ENCODE measurements at regions not wholly inside any gene's neighbourhood (a gene's known extent, or its start where the extent isn't known, plus 50 kb on each side); places are given as distances from the start of the nearest gene placed in this dataset.

DNA sequence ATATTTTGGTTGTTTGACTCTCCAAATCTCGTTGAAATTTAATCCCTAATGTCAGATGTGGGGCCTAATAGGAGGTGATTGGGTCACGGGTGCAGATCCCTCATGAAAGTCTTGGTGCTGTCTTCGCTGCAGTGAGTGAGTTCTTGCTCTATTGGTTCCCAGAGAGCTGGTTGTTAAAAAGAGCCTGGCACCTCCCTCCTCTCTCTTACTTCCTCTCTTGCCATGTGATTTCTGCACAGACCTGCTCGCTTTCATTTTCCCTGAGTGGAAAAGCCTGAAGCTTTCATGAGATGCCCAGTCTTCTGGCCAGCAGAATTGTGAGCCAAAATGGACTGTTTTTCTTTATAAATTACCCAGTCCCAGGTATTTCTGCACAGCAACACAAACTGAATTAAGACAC lies 221.6 kb downstream of the MAT2B start:
- H4K8ac ChIP-seq (ENCODE audit: low read depth, low read length), result no peak overlapping the region
- H3K79me1 ChIP-seq (ENCODE audit: low read length), result peaks cover 1% of the 10 kb centered on the region
- H3K14ac ChIP-seq (ENCODE audit: low read length), result no peak overlapping the region
- no peaks in the 10 kb centered on the region for H3K9me3 ChIP-seq (ENCODE audit: insufficient read depth, low read depth, low read length)
- no peak overlapping the region for H3K18ac ChIP-seq (ENCODE audit: low read length)
- H4K12ac ChIP-seq (ENCODE audit: low read depth, low read length), result no peak overlapping the region
- no peak overlapping the region for H2BK120ac ChIP-seq (ENCODE audit: insufficient read depth, low read length, poor library complexity)
- no peak overlapping the region for H2BK5ac ChIP-seq (ENCODE audit: low read depth, low read length, poor library complexity)
- H3K4ac ChIP-seq (ENCODE audit: low read depth, low read length), result no peak overlapping the region
- no peak overlapping the region for H3K4me2 ChIP-seq (ENCODE audit: low read length)
- no peaks in the 10 kb centered on the region for H3K79me2 ChIP-seq (ENCODE audit: control insufficient read depth, insufficient read depth, low read length, poor library complexity)
- no peak overlapping the region for H3K27ac ChIP-seq (ENCODE audit: low read depth, low read length)
- no peaks in the 10 kb centered on the region for H3K36me3 ChIP-seq (ENCODE audit: control insufficient read depth in 1 of 2, insufficient read depth in 2 of 2, low read length in 2 of 2)
- no peak for DNase-seq
- no peak overlapping the region for H3K23ac ChIP-seq (ENCODE audit: low read length)
- no peak overlapping the region for H2AK5ac ChIP-seq (ENCODE audit: low read length)
- H4K91ac ChIP-seq (ENCODE audit: low read depth, low read length), result no peak overlapping the region
- no peak overlapping the region for H2AFZ ChIP-seq (ENCODE audit: insufficient read depth, low read length, poor library complexity)
- H3K4me1 ChIP-seq (ENCODE audit: control insufficient read depth in 1 of 2, insufficient read depth in 2 of 2, low read length in 2 of 2), result peaks cover 0 to 3% of the 10 kb centered on the region in 2 experiments
- no peaks in the 10 kb centered on the region for H3K27me3 ChIP-seq (ENCODE audit: insufficient read depth, low read length)
- H3K4me3 ChIP-seq (ENCODE audit: low read depth, low read length), result no peak overlapping the region
- H3K9ac ChIP-seq (ENCODE audit: low read length), result no peak overlapping the region
- no CpG with 5 or more reads among the region's 4 CpGs for WGBS (ENCODE audit: extremely low coverage, insufficient coverage, insufficient read length)
- no peak overlapping the region for H2BK12ac ChIP-seq (ENCODE audit: low read length)

DNA sequence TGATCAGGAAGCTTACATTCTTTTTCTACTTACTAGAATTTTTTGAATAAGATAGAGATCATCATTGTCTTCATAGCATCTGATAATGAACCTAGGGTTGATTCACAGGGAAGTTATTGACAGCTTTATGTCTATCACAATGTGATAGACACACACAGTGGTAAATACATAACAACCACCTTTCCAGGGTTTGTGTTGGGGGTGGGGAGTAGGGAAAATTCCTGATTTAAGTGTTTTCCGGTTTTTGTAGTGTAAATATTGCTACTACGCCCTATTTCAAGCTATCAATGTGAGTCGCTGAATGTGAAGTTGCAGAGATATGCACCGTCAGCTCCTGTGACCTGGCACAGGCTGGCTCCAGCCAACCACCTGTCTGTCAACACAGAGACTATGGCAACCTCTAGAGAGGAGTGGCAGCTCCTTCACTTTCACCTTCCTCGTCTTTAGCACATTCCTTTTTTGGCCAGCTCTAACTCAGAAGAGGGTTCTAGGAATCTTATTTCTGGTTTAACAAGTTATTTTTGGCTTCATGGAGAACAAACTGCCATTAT lies 224.9 kb downstream of the MAT2B start:
- Histone ChIP-seq H2BK5ac (ENCODE audit: low read depth, low read length, poor library complexity) (no peak overlapping the region), H3K9ac (ENCODE audit: low read length) (no peak overlapping the region), H3K14ac (ENCODE audit: low read length) (no peak overlapping the region), H3K27me3 (ENCODE audit: insufficient read depth, low read length) (no peaks in the 10 kb centered on the region), H2AK5ac (ENCODE audit: low read length) (no peak overlapping the region), H2BK120ac (ENCODE audit: insufficient read depth, low read length, poor library complexity) (no peak overlapping the region), H4K8ac (ENCODE audit: low read depth, low read length) (no peak overlapping the region), H3K18ac (ENCODE audit: low read length) (no peak overlapping the region), H3K79me2 (ENCODE audit: control insufficient read depth, insufficient read depth, low read length, poor library complexity) (no peaks in the 10 kb centered on the region), H3K79me1 (ENCODE audit: low read length) (peaks cover 1% of the 10 kb centered on the region), H2AFZ (ENCODE audit: insufficient read depth, low read length, poor library complexity) (peak overlapping the region; percentile 8), H3K9me3 (ENCODE audit: insufficient read depth, low read depth, low read length) (no peaks in the 10 kb centered on the region), H3K4me1 (ENCODE audit: control insufficient read depth in 1 of 2, insufficient read depth in 2 of 2, low read length in 2 of 2) (peaks cover 0 to 3% of the 10 kb centered on the region in 2 experiments), H4K12ac (ENCODE audit: low read depth, low read length) (no peak overlapping the region), H2BK12ac (ENCODE audit: low read length) (no peak overlapping the region), H3K23ac (ENCODE audit: low read length) (no peak overlapping the region), H3K36me3 (ENCODE audit: control insufficient read depth in 1 of 2, insufficient read depth in 2 of 2, low read length in 2 of 2) (no peaks in the 10 kb centered on the region), H3K27ac (ENCODE audit: low read depth, low read length) (peak overlapping the region; percentile 43), H3K4me2 (ENCODE audit: low read length) (no peak overlapping the region), H4K91ac (ENCODE audit: low read depth, low read length) (no peak overlapping the region), H3K4me3 (ENCODE audit: low read depth, low read length) (no peak overlapping the region), H3K4ac (ENCODE audit: low read depth, low read length) (no peak overlapping the region)
- whole genome bisulfite sequencing (ENCODE audit: extremely low coverage, insufficient coverage, insufficient read length), result no CpG with 5 or more reads among the region's 5 CpGs
- peak; percentile 4 to 60 for DNase-seq

DNA sequence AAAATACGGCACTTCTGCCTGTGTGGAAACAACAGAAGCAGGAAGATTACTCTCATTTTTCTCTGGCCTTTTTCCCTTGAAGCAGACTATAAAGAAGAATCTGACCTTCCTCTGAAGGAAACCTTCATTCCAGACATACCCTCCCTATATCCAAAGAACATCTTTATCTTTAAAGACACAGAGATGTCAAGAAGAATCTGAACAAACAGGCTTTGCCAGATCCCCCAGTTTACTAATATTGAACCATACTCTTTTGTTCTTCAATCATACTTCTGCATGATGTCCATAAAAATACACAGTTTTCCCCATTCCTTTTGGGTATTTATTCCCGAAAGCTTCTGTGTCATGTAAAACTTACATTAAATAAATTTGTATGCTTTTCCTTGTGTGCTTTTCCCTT lies 225.8 kb downstream of the MAT2B start:
- H3K4me2 ChIP-seq (ENCODE audit: low read length), result no peak overlapping the region
- peaks cover 0 to 3% of the 10 kb centered on the region in 2 experiments for H3K4me1 ChIP-seq (ENCODE audit: control insufficient read depth in 1 of 2, insufficient read depth in 2 of 2, low read length in 2 of 2)
- H3K36me3 ChIP-seq (ENCODE audit: control insufficient read depth in 1 of 2, insufficient read depth in 2 of 2, low read length in 2 of 2), result no peaks in the 10 kb centered on the region
- H3K14ac ChIP-seq (ENCODE audit: low read length), result no peak overlapping the region
- peaks cover 1% of the 10 kb centered on the region for H3K79me1 ChIP-seq (ENCODE audit: low read length)
- no CpG with 5 or more reads among the region's 2 CpGs for WGBS (ENCODE audit: extremely low coverage, insufficient coverage, insufficient read length)
- H4K91ac ChIP-seq (ENCODE audit: low read depth, low read length), result no peak overlapping the region
- peak; percentile 62 to 93 for DNase-seq
- H4K8ac ChIP-seq (ENCODE audit: low read depth, low read length), result no peak overlapping the region
- no peak overlapping the region for H2BK5ac ChIP-seq (ENCODE audit: low read depth, low read length, poor library complexity)
- H3K9ac ChIP-seq (ENCODE audit: low read length), result no peak overlapping the region
- no peak overlapping the region for H3K4me3 ChIP-seq (ENCODE audit: low read depth, low read length)
- H2BK12ac ChIP-seq (ENCODE audit: low read length), result no peak overlapping the region
- no peaks in the 10 kb centered on the region for H3K9me3 ChIP-seq (ENCODE audit: insufficient read depth, low read depth, low read length)
- no peak overlapping the region for H3K18ac ChIP-seq (ENCODE audit: low read length)
- H3K79me2 ChIP-seq (ENCODE audit: control insufficient read depth, insufficient read depth, low read length, poor library complexity), result no peaks in the 10 kb centered on the region
- H4K12ac ChIP-seq (ENCODE audit: low read depth, low read length), result no peak overlapping the region
- H2AK5ac ChIP-seq (ENCODE audit: low read length), result no peak overlapping the region
- no peaks in the 10 kb centered on the region for H3K27me3 ChIP-seq (ENCODE audit: insufficient read depth, low read length)
- no peak overlapping the region for H3K4ac ChIP-seq (ENCODE audit: low read depth, low read length)
- peak overlapping the region; percentile 41 for H3K27ac ChIP-seq (ENCODE audit: low read depth, low read length)
- no peak overlapping the region for H3K23ac ChIP-seq (ENCODE audit: low read length)
- H2BK120ac ChIP-seq (ENCODE audit: insufficient read depth, low read length, poor library complexity), result no peak overlapping the region
- H2AFZ ChIP-seq (ENCODE audit: insufficient read depth, low read length, poor library complexity), result no peak overlapping the region

DNA sequence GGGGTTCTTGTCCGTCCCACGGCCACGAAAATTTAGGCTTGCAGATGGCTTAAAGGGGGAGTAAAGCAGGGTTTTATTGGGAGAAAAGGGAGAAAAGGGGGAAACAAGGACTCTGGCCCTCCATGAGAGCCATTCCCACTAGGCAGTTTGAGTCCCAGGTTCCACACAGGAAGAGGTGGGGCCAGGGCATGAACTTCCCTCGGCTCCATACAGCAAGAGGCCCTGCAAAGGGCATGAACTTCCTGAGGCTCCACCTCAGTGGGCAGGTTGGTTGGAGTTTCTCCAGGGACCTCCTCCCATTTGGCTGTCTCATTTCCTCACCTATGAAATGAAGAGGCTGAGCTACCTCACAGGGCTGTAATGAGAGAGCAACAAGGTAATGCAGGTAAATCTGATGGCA lies 229.7 kb downstream of the MAT2B start:
- H4K12ac ChIP-seq (ENCODE audit: low read depth, low read length), result no peak overlapping the region
- H2AK5ac ChIP-seq (ENCODE audit: low read length), result no peak overlapping the region
- no peaks in the 10 kb centered on the region for H3K79me2 ChIP-seq (ENCODE audit: control insufficient read depth, insufficient read depth, low read length, poor library complexity)
- no peak for DNase-seq
- peaks cover 0 to 5% of the 10 kb centered on the region in 2 experiments for H3K4me1 ChIP-seq (ENCODE audit: control insufficient read depth in 1 of 2, insufficient read depth in 2 of 2, low read length in 2 of 2)
- H2BK120ac ChIP-seq (ENCODE audit: insufficient read depth, low read length, poor library complexity), result no peak overlapping the region
- H3K23ac ChIP-seq (ENCODE audit: low read length), result no peak overlapping the region
- no peak overlapping the region for H4K91ac ChIP-seq (ENCODE audit: low read depth, low read length)
- H3K79me1 ChIP-seq (ENCODE audit: low read length), result peaks cover 1% of the 10 kb centered on the region
- no peak overlapping the region for H3K18ac ChIP-seq (ENCODE audit: low read length)
- H3K27ac ChIP-seq (ENCODE audit: low read depth, low read length), result no peak overlapping the region
- H3K14ac ChIP-seq (ENCODE audit: low read length), result no peak overlapping the region
- no peaks in the 10 kb centered on the region for H3K27me3 ChIP-seq (ENCODE audit: insufficient read depth, low read length)
- H3K9me3 ChIP-seq (ENCODE audit: insufficient read depth, low read depth, low read length), result no peaks in the 10 kb centered on the region
- no peak overlapping the region for H3K4me2 ChIP-seq (ENCODE audit: low read length)
- H2BK12ac ChIP-seq (ENCODE audit: low read length), result no peak overlapping the region
- no peak overlapping the region for H3K4me3 ChIP-seq (ENCODE audit: low read depth, low read length)
- no peak overlapping the region for H3K9ac ChIP-seq (ENCODE audit: low read length)
- no peak overlapping the region for H2BK5ac ChIP-seq (ENCODE audit: low read depth, low read length, poor library complexity)
- H3K36me3 ChIP-seq (ENCODE audit: control insufficient read depth in 1 of 2, insufficient read depth in 2 of 2, low read length in 2 of 2), result no peaks in the 10 kb centered on the region
- H3K4ac ChIP-seq (ENCODE audit: low read depth, low read length), result no peak overlapping the region
- H4K8ac ChIP-seq (ENCODE audit: low read depth, low read length), result no peak overlapping the region
- no peak overlapping the region for H2AFZ ChIP-seq (ENCODE audit: insufficient read depth, low read length, poor library complexity)
- no CpG with 5 or more reads among the region's 4 CpGs for WGBS (ENCODE audit: extremely low coverage, insufficient coverage, insufficient read length)

Measured in trophoblast cell (in vitro differentiated cells and primary cell).